H1 (cell line): ENCODE measurements at regions not wholly inside any gene's neighbourhood (a gene's known extent, or its start where the extent isn't known, plus 50 kb on each side); places are given as distances from the start of the nearest gene placed in this dataset.
A peak's percentile ranks its signal among the peaks of the same experiment; 100 is the strongest.

Experiments used
- CTCF ChIA-PET: fragments of 300-600 bp; sonication (Branson Sonifier 250); formaldehyde crosslinking; loops from one replicate; lab custom pipeline; 2021; ENCODE audit not compliant: partially characterized antibody; lab: Charles Lee
- POLR2A ChIA-PET: fragments of 300-600 bp; sonication (Branson Sonifier 250); formaldehyde crosslinking; loops from one replicate; lab custom pipeline; 2021; ENCODE audit warnings: inconsistent platforms; ENCODE audit not compliant: partially characterized antibody; lab: Charles Lee
- DNase-seq, 2 experiments: peaks; one replicate each; pipeline versions ENCODE4 v3.0.0 to v3.0.0-alpha.2; 2010 to 2022; ENCODE audit warnings: low spot score in 2 of 2, low read depth in 1 of 2, mixed read lengths in 1 of 2
- FAIRE-seq: peaks from 2 replicates; lab custom pipeline; 2011; peaks lifted over from hg19 to GRCh38; lab: Jason Lieb, UNC
- H2AFZ ChIP-seq: 2 replicates; pipeline ENCODE4 v1.8.1; 2012; ENCODE audit warnings: low read length, inconsistent platforms
- H2AK5ac ChIP-seq: 2 replicates; pipeline ENCODE4 v1.6.1; 2013; ENCODE audit warnings: low read depth, low read length
- H2BK120ac ChIP-seq: replicated peaks from 2 replicates; pipeline ENCODE3; 2013; ENCODE audit warnings: low read depth, low read length, inconsistent platforms
- H2BK12ac ChIP-seq: 2 replicates; pipeline ENCODE4 v1.6.1; 2013; ENCODE audit warnings: low read depth, low read length
- H2BK15ac ChIP-seq: 2 replicates; pipeline ENCODE4 v1.6.1; 2013; ENCODE audit warnings: low read length
- H2BK20ac ChIP-seq: 2 replicates; pipeline ENCODE4 v1.6.1; 2013; ENCODE audit warnings: low read length
- H2BK5ac ChIP-seq: 2 replicates; pipeline ENCODE4 v1.6.1; 2013; ENCODE audit warnings: low read depth, low read length
- H3K14ac ChIP-seq: 2 replicates; pipeline ENCODE4 v1.6.1; 2013; ENCODE audit warnings: inconsistent platforms; ENCODE audit not compliant: insufficient read length
- H3K18ac ChIP-seq: 2 replicates; pipeline ENCODE4 v1.6.1; 2013; ENCODE audit warnings: low read length; ENCODE audit errors: extremely low read depth
- H3K23ac ChIP-seq: 2 replicates; pipeline ENCODE4 v1.6.1; 2013; ENCODE audit warnings: inconsistent platforms; ENCODE audit not compliant: insufficient read length
- H3K23me2 ChIP-seq: 2 replicates; pipeline ENCODE4 v1.6.1; 2013; ENCODE audit warnings: low read depth, low read length
- H3K27ac ChIP-seq: 2 replicates; pipeline ENCODE4 v1.6.1; 2011; ENCODE audit warnings: low read depth, low read length, inconsistent platforms
- H3K27me3 ChIP-seq, 4 experiments: replicated peaks in 1 of 4; 1 replicate in 1 of 4; 2 replicates in 3 of 4; pipeline versions ENCODE4 v1.6.1 to v1.8.1; 2011 to 2013; ENCODE audit warnings: low read length in 3 of 4, mild to moderate bottlenecking in 3 of 4, inconsistent platforms in 2 of 4, mixed read lengths in 2 of 4, moderate library complexity in 1 of 4; ENCODE audit not compliant: control insufficient read depth in 3 of 4, insufficient read depth in 3 of 4; ENCODE audit errors: extremely low read depth in 1 of 4
- H3K36me3 ChIP-seq, 4 experiments: 2 replicates each; pipeline versions ENCODE4 v1.6.1 to v1.8.1; 2011 to 2013; ENCODE audit warnings: mild to moderate bottlenecking in 4 of 4, low read length in 3 of 4, moderate library complexity in 2 of 4, control low read depth in 1 of 4, inconsistent platforms in 1 of 4; ENCODE audit not compliant: insufficient read depth in 4 of 4, control insufficient read depth in 2 of 4
- H3K4ac ChIP-seq: replicated peaks from 2 replicates; pipeline ENCODE3; 2013; ENCODE audit warnings: low read length, low read depth, mixed read lengths, inconsistent platforms; ENCODE audit not compliant: insufficient read length
- H3K4me1 ChIP-seq, 4 experiments: replicated peaks in 1 of 4; 1 replicate in 1 of 4; 2 replicates in 3 of 4; pipeline versions ENCODE4 v1.6.1 to v1.8.1; 2011 to 2013; ENCODE audit warnings: low read length in 3 of 4, inconsistent platforms in 2 of 4, mixed read lengths in 1 of 4; ENCODE audit not compliant: insufficient read depth in 4 of 4, control insufficient read depth in 3 of 4
- H3K4me2 ChIP-seq, 2 experiments: 2 replicates each; pipeline versions ENCODE4 v1.6.1 to v1.8.1; 2011 to 2013; ENCODE audit warnings: low read depth in 2 of 2, low read length in 2 of 2, control low read depth in 1 of 2, inconsistent platforms in 1 of 2, mild to moderate bottlenecking in 1 of 2; ENCODE audit not compliant: insufficient read depth in 1 of 2
- H3K4me3 ChIP-seq, 4 experiments: fragments of 200-600, 300-600 bp in 1 of 4; sonication (generic), shearing (Covaris generic), sonication (Bioruptor Twin) in 1 of 4; 2 replicates each; pipeline versions ENCODE4 v1.5.1 to v1.8.1; 2011 to 2016; ENCODE audit warnings: low read length in 4 of 4, low read depth in 3 of 4, control low read depth in 2 of 4, inconsistent platforms in 2 of 4, mild to moderate bottlenecking in 2 of 4, mixed read lengths in 1 of 4, moderate library complexity in 1 of 4; ENCODE audit not compliant: insufficient read depth in 2 of 4; ENCODE audit errors: extremely low read depth in 1 of 4
- H3K56ac ChIP-seq: replicated peaks from 2 replicates; pipeline ENCODE3; 2013; ENCODE audit warnings: low read depth, mild to moderate bottlenecking, mixed read lengths, low read length, inconsistent platforms; ENCODE audit not compliant: insufficient read length
- H3K79me1 ChIP-seq: 2 replicates; pipeline ENCODE4 v1.6.1; 2013; ENCODE audit warnings: low read depth, low read length, control low read depth
- H3K79me2 ChIP-seq, 2 experiments: 2 replicates each; pipeline versions ENCODE4 v1.6.1 to v1.8.1; 2012 to 2013; ENCODE audit warnings: low read length in 2 of 2, mild to moderate bottlenecking in 2 of 2, inconsistent platforms in 1 of 2; ENCODE audit not compliant: insufficient read depth in 2 of 2, control insufficient read depth in 1 of 2
- H3K9ac ChIP-seq, 4 experiments: replicated peaks in 1 of 4; 1 replicate in 1 of 4; 2 replicates in 3 of 4; pipeline versions ENCODE4 v1.6.1 to v1.8.1; 2011 to 2013; ENCODE audit warnings: low read depth in 3 of 4, low read length in 3 of 4, control low read depth in 2 of 4, mild to moderate bottlenecking in 2 of 4, moderate library complexity in 2 of 4, inconsistent platforms in 1 of 4; ENCODE audit errors: extremely low read depth in 1 of 4
- H3K9me3 ChIP-seq, 2 experiments: 2 replicates each; pipeline versions ENCODE4 v1.6.1 to v1.8.1; 2012 to 2013; ENCODE audit warnings: mild to moderate bottlenecking in 2 of 2, moderate library complexity in 2 of 2, control low read depth in 1 of 2, inconsistent platforms in 1 of 2, low read depth in 1 of 2, low read length in 1 of 2, mixed read lengths in 1 of 2; ENCODE audit not compliant: insufficient read depth in 2 of 2
- H4K20me1 ChIP-seq, 2 experiments: replicated peaks in 1 of 2; 2 replicates each; pipeline versions ENCODE3 to v1.8.1; 2011 to 2013; ENCODE audit warnings: inconsistent platforms in 2 of 2, low read length in 2 of 2, mild to moderate bottlenecking in 1 of 2; ENCODE audit not compliant: insufficient read depth in 2 of 2, control insufficient read depth in 1 of 2
- H4K5ac ChIP-seq: 2 replicates; pipeline ENCODE4 v1.6.1; 2013; ENCODE audit warnings: low read length, low read depth, mixed read lengths, inconsistent platforms; ENCODE audit not compliant: insufficient read length
- H4K8ac ChIP-seq: 2 replicates; pipeline ENCODE4 v1.8.0; 2013; ENCODE audit warnings: mild to moderate bottlenecking, moderate library complexity, low read length, inconsistent platforms; ENCODE audit not compliant: insufficient read depth; ENCODE audit errors: extremely low read depth
- H4K91ac ChIP-seq: replicated peaks from 2 replicates; pipeline ENCODE3; 2013; ENCODE audit warnings: low read length, mixed read lengths, inconsistent platforms; ENCODE audit not compliant: insufficient read length
- WGBS, 2 experiments: shearing (Covaris generic) in 1 of 2; methylation state at CpG; one replicate each; pipeline versions ENCODE4 v1.1.6 to v1.1.7; 2013 to 2015; ENCODE audit warnings: low lambda C conversion rate in 2 of 2, mixed read lengths in 2 of 2, inconsistent platforms in 1 of 2, low coverage in 1 of 2, missing lambda C conversion rate in 1 of 2; ENCODE audit not compliant: insufficient replicate concordance in 2 of 2, insufficient coverage in 1 of 2, insufficient read length in 1 of 2; ENCODE audit errors: extremely low coverage in 1 of 2, missing lambda C conversion rate in 1 of 2; 5-methylcytosine and 5-hydroxymethylcytosine counted together

- Histone ChIP-seq H3K23ac (no peak overlapping the region), H3K18ac (no peak overlapping the region), H2AFZ (no peak overlapping the region), H4K20me1 (no peaks in the 10 kb centered on the region), H3K56ac (no peak overlapping the region), H2BK20ac (peak overlapping the region; percentile 97; the same call in 1 of the 2 replicates), H4K91ac (peak overlapping the region; percentile 29), H2BK12ac (peak overlapping the region; percentile 76; the same call in 1 of the 2 replicates), H3K79me2 (no peaks in the 10 kb centered on the region), H3K4me3 (no peak overlapping the region), H2BK5ac (peak overlapping the region; percentile 80; the same call in 1 of the 2 replicates), H3K36me3 (no peaks in the 10 kb centered on the region), H3K27ac (no peak overlapping the region), H3K14ac (no peak overlapping the region), H3K9ac (no peak overlapping the region), H3K79me1 (no peaks in the 10 kb centered on the region; the same call in 1 of the 2 replicates), H2BK15ac (0 out of 2 replicates have a peak overlapping the region, but pooled peaks have one; percentile 49), H3K4ac (no peak overlapping the region), H3K23me2 (no peaks in the 10 kb centered on the region), H4K8ac (no peak overlapping the region), H2BK120ac (peak overlapping the region; percentile 11), H2AK5ac (no peak overlapping the region), H4K5ac (no peak overlapping the region), H3K4me2 (no peak overlapping the region), H3K27me3 (no peaks in the 10 kb centered on the region), H3K4me1 (peaks cover 8 to 16% (median 13%) of the 10 kb centered on the region in 4 experiments; a peak in 6 of 7 replicates), H3K9me3 (no peaks in the 10 kb centered on the region)
- FAIRE-seq (no peak), DNase-seq (no peak)
- 89% methylated on average over 7 of the region's 7 CpGs; no CpG with 5 or more reads in 1 of the 2 experiments for WGBS, 2 experiments
- ChIA-PET POLR2A (interaction anchor here (0.7 to 1.0 kb wide), 2 partner anchors 16 to 300 kb away, joined by 3 read pairs; no protein-coding TSS in a partner anchor), CTCF (interaction anchor here (0.6 to 4.5 kb wide), 25 partner anchors 10 to 627 kb away, joined by 3 to 41 read pairs (median 3); no protein-coding TSS in a partner anchor)
Observed at GRCh38 chr2:118493213-118493612, 354.2 kb downstream of the EN1 start.
